GM19238 (cell line): ENCODE measurements at regions not wholly inside any gene's neighbourhood (a gene's known extent, or its start where the extent isn't known, plus 50 kb on each side); places are given as distances from the start of the nearest gene placed in this dataset.

ENCODE experiments used
- DNase-seq: peaks from one replicate; pipeline ENCODE4 v3.0.0; 2011; ENCODE audit warnings: low spot score; ENCODE audit not compliant: insufficient read length

DNA sequence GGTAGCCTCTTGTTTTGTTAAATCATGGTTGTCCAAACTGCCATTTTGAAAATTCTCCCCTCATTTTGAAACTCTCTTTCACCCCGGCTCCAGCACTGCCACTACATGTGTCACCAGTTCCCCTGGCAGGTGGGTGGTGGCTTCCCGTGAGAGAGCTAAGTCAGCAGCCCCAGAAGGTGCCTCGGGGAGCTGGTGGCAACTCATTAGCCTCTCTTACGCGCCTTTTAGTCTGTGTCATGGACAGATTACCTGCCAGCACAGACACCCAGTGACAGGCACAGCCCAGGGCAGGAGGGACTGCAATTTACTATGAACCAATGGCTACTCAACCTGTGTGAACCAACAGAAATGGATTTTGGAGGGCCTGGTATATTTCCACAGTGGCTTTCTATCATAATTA lies 147.1 kb upstream of the SASH1 start:
- DNase-seq, result no peak

DNA sequence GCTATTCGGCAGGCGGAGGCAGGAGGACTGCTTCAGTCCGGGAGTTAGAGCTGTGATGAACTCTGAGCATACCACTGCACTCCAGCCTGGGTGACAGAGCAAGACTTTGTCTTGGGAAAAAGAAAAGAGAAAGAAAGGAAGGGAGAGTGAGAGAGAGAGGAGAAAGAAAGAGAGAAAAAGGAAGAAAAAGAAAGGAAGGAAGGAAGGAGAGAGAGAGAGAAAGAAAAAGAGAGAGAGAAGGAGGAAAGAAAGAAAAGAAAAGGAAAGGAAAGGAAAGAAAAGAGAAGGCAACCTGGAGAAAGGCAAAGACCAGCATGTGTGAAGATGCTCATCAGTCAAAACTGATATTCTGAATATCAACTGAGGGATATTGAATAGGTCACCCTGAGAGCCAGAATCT lies 143.1 kb upstream of the SASH1 start:
- DNase-seq, result no peak

DNA sequence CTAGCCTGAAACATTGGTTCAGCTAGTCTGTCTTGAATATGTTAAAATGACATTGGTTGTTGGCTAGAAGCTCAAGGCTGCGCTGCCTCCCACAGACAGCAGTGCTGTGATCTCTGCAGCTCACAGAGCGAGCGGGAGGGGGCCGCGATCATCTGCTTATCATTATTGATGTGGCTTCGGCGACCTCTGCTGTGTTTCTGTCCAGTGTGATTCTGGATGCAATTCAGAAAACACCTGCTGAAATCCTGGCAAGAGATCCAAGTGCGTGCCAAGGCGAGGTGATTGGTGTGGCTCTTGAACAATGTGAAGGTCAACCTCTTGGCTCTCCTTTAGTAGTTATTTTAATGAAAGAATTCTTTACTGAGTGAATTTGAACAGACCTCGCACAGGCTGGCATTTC lies 142.3 kb upstream of the SASH1 start:
- DNase-seq, result no peak

DNA sequence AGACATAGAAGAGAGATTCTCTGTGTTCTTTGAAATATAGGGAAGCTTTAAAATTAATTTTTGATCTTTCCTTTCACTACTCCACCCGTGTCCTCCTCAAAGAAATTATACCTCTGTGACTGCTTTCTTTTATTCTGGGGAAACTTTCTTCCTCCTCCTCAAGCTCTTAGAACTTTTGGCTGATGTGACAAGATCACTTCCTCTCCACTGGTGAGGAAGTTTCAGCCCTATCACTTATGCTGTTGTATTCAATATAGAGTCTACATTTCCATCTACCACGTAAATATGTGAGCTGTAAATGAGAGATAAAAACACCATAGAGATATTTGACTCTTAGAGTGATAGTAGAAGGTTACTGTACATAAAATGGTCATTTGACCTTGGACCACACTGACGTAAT lies 141.9 kb upstream of the SASH1 start:
- no peak for DNase-seq

DNA sequence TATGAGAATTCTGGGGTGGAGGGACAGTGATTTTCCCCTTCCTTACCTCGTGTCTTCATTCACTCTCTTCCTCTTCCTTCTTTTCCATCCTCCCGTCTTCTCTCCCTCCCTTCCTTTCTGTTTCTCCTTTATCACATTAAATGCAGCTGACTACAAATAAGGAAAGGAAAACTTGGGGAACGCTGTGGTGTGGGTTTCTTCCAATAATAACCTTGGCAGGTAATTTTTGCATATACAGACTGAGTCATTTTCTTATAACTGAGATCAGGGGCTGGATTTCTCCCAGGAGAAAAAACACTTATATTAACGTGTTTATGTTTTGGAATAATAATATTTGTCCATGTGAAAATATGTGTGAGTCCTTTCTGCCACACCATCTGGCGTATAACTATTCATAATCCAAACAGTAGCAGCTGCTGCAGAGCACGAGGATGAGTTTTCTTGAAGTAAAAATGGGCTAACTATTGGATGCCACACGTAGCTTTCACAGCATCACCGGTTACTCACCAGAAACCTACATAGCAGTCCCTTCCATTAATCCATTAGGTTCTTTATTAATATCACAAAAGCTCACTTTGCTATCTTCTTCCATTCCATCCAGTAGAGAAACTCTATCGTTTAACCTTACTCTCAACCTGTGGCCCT lies 139.2 kb upstream of the SASH1 start:
- no peak for DNase-seq

DNA sequence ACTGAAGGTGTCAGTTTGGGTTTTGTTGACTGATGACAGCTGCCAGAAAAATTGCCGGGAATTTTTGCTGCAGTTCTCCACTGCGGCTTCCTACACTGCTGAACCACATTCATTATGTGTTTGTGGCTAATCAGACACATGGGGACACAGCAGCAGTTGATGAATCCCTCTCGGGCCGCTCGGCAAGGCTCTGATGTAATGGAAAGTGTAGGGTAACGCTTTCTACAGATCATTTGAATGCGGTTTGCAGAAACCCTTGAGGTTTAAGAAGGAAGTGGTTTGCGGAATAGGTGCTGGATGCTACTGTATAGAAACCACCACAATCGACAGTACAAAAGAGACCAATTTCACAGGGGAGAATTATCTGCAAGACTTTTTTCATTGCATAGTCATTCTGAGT lies 138.7 kb upstream of the SASH1 start:
- DNase-seq, result peak; percentile 27

GRCh38 chr6:148208298-148208697 lies 134.3 kb upstream of the SASH1 start:
- no peak for DNase-seq

DNA sequence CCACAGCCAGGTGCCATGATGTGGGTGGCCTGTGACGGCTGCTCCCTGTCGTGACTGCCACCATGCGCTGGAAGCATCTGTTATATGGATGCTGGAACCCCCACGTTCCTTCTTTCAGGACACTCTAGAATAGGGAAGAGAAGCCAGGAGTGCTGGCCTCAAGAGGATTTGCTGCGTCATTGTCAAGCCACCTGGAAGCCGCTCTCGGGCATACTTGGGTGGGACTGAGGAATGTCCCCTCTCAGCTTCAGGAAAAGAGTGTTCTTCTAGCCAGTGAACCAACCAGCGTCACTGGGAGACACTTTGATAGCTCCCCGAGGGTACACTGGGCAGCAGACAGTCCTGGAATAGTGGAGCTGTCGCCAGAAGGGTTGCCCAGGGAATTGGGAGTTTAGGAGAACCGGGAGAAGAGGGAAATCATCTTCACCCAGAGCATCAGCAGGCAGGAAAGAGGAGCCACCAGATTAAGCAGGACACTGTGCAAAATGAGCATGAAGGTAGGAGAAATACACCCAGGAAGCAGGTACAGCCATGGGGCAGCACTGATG lies 130.8 kb upstream of the SASH1 start:
- DNase-seq, result no peak

DNA sequence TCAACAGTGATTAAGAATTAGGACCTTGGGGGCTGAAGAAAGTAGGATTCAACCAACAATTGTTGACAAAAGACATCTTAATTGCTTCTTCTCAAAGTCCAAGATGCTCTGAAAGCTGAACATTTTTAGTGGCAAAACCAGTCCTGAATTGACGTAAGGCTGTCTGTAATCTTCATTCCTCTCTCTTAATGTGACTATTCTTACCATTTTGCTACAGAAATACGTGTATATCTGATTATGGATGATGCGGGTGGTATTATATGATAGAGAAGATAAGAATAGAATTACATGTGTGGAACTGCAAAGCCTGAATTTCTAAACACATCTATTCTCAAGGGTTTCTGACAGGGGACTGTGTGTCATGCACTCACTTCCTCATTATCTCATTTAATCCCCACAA lies 130.3 kb upstream of the SASH1 start:
- no peak for DNase-seq

DNA sequence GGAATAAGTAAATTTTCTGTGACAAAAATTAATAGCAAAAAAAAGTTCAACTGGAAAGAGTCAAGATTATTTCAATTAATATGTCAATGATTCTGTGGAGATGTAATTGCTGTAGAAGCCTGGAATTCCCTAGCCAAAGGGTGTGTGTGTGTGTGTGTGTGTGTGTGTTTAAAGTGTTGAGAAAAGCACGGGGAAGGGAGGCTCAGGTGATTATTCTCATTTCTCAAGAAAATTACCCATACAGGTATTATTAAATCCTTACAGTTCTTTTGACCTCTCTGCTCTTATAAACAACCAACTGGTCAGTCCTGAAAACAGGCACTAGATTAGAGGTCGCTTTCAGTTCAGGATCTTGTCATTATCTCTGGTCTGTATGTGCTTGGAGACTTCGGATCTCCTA lies 129.3 kb upstream of the SASH1 start:
- no peak for DNase-seq

DNA sequence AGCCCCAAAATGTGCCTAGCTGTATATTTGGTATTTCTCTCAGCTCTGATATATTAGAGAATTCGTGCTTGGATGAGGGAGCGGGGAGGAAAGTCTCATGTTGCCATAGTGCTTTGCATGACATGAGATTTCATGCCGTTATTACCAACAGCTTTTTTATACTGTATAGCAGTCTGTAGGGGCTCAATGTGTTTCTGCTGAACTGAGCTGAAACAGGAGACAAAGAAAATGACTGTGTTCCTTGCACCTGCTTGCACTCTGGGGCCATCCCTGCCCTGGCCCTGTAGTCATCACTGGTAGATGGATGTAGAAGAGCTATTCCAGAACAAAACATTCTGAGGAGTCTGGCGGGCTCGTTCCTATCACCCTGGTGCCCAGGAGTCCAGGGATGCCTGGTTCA lies 128.0 kb upstream of the SASH1 start:
- no peak for DNase-seq

DNA sequence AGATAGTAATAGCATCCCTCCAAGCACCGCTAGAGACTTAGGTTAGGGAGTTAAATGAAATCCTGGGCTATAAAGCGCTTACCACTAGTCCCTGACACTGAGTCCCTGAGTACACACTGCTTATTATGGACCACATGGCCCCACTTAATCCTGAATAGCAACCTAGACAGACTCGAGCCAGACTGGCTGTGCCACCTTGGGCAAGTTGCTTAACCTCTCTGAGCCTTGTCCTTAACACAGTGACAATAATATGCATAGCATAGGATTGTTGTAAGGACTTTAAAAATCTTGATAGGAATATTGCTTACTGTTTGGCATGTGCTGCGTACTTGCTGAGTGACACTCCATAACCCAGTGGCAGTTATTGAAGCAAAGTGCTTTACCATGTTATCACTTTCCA lies 125.6 kb upstream of the SASH1 start:
- no peak for DNase-seq

- DNase-seq, result no peak
These were observed 124.7 kb upstream of the SASH1 start for GRCh38 chr6:148217921-148218320.

DNA sequence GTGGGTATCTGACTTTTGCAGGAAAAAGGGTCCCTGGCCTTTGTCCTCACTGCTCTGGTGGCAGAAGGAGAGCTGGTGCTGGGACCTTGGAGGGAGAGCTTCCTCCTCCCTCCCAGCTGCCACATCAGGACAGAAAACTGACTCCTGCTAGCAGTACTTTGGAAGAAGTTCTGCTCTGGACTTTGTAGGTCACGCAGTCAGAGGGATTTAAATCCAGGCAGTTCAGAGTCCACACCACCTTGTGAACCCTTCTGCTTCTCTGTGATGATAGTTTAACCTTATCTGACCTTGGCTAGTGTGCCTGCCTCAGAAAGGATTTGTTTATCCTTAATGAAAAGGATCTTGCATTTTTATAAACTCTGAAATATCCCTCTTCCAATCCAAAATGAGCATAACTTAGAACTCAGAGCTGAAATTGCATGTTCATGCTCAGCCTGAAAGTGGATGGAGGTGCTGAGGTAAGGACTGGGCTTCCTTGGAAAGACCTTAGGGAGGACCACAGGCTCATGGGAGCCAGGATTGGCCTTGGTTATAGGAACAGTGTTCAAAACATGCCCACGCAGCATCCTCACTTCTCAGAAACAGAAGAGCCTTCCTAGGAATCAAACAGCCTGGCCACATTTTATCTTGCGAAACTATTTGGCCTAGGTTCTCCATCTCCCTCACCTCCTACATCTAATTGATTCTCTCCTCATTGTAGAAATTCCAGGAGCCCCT lies 123.9 kb upstream of the SASH1 start:
- DNase-seq, result no peak

- DNase-seq, result no peak
These were observed 121.2 kb upstream of the SASH1 start for GRCh38 chr6:148221196-148221979.

DNA sequence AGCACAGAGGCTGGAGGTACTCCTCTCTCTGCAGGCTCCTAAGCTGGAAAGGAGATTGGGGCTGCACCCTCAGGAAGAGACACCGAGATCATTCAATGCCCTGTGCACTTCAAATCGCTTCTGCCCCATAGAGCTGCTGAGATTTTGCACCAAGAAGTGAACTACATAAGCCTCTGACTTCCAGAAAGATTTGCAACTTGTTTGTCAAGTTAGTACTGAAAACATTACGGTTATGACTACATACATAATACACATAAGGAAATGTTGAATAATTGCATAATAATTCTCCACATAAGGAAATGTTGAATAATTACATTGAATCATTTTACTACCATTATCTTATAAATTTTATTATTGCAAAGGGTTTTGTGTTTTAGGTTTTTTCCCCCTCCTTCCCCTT lies 120.3 kb upstream of the SASH1 start:
- no peak for DNase-seq

- DNase-seq, result no peak
These were observed 119.8 kb upstream of the SASH1 start for GRCh38 chr6:148222846-148223245.

- DNase-seq, result no peak
These were observed 119.2 kb upstream of the SASH1 start for GRCh38 chr6:148223424-148223842.

GRCh38 chr6:148225871-148226270 lies 116.8 kb upstream of the SASH1 start:
- no peak for DNase-seq

DNA sequence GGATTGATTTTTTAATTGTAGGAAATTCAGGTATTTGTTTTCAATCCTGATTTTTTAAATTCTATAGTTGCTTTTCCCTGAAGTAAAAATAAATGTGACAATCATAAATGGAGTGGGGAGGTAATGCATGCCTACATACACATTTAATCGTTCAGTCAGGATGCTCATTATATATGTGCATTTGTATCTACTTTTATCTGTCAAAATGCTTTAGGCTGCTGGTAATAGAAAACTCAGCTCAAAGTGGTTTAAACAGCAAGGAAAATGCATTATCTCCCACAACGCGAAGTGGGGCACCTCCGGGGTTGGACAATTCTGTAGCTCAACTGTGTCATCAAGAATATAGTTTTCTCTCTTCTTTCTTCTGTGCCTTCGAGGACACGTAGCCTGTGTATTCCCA lies 116.4 kb upstream of the SASH1 start:
- no peak for DNase-seq

- DNase-seq, result no peak
These were observed 111.1 kb upstream of the SASH1 start for GRCh38 chr6:148231572-148231971.

- DNase-seq, result no peak
These were observed 107.2 kb upstream of the SASH1 start for GRCh38 chr6:148235446-148235845.
